Endothelial cell of umbilical vein (primary cell): ENCODE measurements at regions not wholly inside any gene's neighbourhood (a gene's known extent, or its start where the extent isn't known, plus 50 kb on each side); places are given as distances from the start of the nearest gene placed in this dataset.

Source experiments
- CTCF ChIP-seq, 2 donors: IDR thresholded peaks; 1 replicate in 1 of 2; 2 replicates in 1 of 2; pipeline ENCODE4 v1.5.1; 2011; ENCODE audit warnings: low read length in 2 of 2, mild to moderate bottlenecking in 2 of 2, moderate library complexity in 2 of 2, control low read depth in 1 of 2, inconsistent platforms in 1 of 2, low read depth in 1 of 2; ENCODE audit not compliant: insufficient read depth in 1 of 2; ENCODE audit errors: extremely low read depth in 1 of 2
- EZH2 ChIP-seq: IDR thresholded peaks from 2 replicates; pipeline ENCODE4 v1.6.1; 2012; ENCODE audit warnings: borderline replicate concordance, low read depth, mild to moderate bottlenecking, moderate library complexity, low read length, inconsistent platforms; ENCODE audit not compliant: severe bottlenecking
- GATA2 ChIP-seq: IDR thresholded peaks from 2 replicates; pipeline ENCODE4 v1.7.0; 2011; ENCODE audit warnings: low read depth, mild to moderate bottlenecking, moderate library complexity, mixed read lengths, low read length; ENCODE audit not compliant: insufficient read length, insufficient read depth
- JUN ChIP-seq: IDR thresholded peaks from 2 replicates; pipeline ENCODE4 v1.6.1; 2011; ENCODE audit warnings: borderline replicate concordance, low read depth; ENCODE audit not compliant: insufficient read length, insufficient read depth
- MYC ChIP-seq: IDR thresholded peaks from one replicate; pipeline ENCODE4 v1.6.1; 2011; ENCODE audit warnings: mild to moderate bottlenecking, low read depth, low read length
- POLR2A ChIP-seq: IDR thresholded peaks from 2 replicates; pipeline ENCODE4 v1.6.1; 2012; ENCODE audit warnings: low read depth, mild to moderate bottlenecking, control low read depth, low read length
- POLR2AphosphoS5 ChIP-seq: IDR thresholded peaks from 2 replicates; pipeline ENCODE4 v1.6.1; 2012; ENCODE audit warnings: low read depth, mild to moderate bottlenecking, control low read depth, low read length, moderate library complexity; ENCODE audit not compliant: insufficient read depth

GRCh38 chr9:117951127-117951526 lies 246.9 kb downstream of the TLR4 start:
- TF ChIP-seq POLR2A (no peak), CTCF (IDR thresholded peaks at IDR 0.05; ENCODE audit: extremely low read depth in 1 of 2, insufficient read depth in 1 of 2, low read depth in 1 of 2, low read length in 2 of 2) (no peak), MYC (no peak), GATA2 (no peak), POLR2AphosphoS5 (no peak), EZH2 (no peak), JUN (no peak)
